ENCODE measurements at regions not wholly inside any gene's neighbourhood (a gene's known extent, or its start where the extent isn't known, plus 50 kb on each side); places are given as distances from the start of the nearest gene placed in this dataset.

DNA sequence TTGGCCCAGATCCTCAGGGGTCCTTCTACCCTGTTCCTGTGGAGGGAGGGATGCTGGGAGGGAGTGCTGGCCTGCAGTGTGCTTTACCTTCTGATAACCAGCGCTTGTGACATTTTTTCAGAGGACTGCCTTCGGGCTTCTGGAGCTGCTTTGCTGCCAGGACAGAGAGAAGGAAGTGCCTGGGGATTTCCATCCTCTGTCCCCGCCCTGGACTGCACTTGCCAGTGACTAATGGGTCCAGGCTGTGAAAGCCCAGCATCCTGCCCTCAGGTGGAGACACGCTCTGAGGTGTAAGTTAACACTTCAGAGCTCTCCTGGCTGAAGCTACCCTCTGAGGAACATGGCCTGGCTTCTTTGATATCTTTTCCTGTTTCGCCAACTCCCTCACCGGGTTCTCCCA, 158.7 kb upstream of the SYT13 start:
- no peak for TF ChIP-seq EZH2 (IDR thresholded peaks at IDR 0.05; ENCODE audit: insufficient read depth, poor library complexity, severe bottlenecking)
- TF ChIP-seq EZH2phosphoT487 (IDR thresholded peaks at IDR 0.05; ENCODE audit: insufficient read depth, low read depth) = no peak

Data from GM23248 (cell line).